OCI-LY1 (cell line): ENCODE measurements at regions not wholly inside any gene's neighbourhood (a gene's known extent, or its start where the extent isn't known, plus 50 kb on each side); places are given as distances from the start of the nearest gene placed in this dataset.

Experiments used
- CTCF ChIP-seq: fragments of 200-600 bp; sonication (generic), shearing (Covaris generic); IDR thresholded peaks from 2 replicates; pipeline ENCODE4 v1.5.1; 2017; ENCODE audit warnings: mild to moderate bottlenecking, antibody characterized with exemption, low read length, moderate library complexity, mixed read lengths
- EZH2 ChIP-seq: fragments of 200-600 bp; sonication (generic), shearing (Covaris generic); IDR thresholded peaks from 2 replicates; pipeline ENCODE4 v1.8.0; 2017; ENCODE audit warnings: borderline replicate concordance, mixed run types, mild to moderate bottlenecking, antibody characterized with exemption, low read length, moderate library complexity, mixed read lengths

GRCh38 chr9:80040457-80040856 lies 468.7 kb downstream of the TLE4 start:
- TF ChIP-seq CTCF: no peak
- TF ChIP-seq EZH2: no peak
